ENCODE measurements at regions not wholly inside any gene's neighbourhood (a gene's known extent, or its start where the extent isn't known, plus 50 kb on each side); places are given as distances from the start of the nearest gene placed in this dataset.
"Not testable (repeated sequence)": the region's sequence is repeated elsewhere in the genome, so short reads cannot be mapped to it uniquely, and the experiment has no call there.

DNA sequence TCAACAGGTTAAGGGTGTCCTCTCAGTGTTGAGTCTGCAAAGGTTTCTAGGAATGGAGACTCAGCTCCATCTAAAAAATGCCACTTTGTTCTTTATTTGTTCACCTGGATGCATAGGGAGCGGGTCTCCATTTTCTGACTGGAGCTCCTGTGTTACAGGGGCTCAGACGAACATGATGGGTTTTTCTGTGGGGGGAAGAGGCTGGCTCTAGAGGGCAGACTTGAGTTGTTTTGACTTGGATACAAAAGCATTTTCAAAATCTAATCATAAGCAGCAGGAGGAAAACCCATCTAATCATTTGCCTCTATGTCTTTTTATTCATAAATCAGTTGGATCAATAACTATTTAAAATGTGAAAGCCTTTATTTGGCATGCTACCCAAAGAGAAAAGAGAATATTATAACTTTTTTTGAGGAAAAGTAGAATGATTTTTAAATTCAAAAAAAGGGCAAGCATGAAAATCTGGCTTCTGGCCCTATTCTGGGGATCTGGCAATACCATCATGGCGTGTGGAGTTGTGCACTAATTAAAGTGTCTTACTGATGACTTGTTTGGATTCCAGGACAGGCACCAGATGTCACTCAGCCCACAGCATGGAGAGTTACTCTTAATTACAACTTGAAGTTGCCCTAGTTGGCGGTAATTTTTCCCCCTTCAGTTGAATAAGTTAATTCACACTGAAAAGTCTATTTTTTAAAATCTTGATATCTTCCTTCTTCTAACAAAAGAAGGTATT is 594.9 kb downstream of the REEP3 start:
- no peak for DNase-seq

- no peak for DNase-seq
Observed at GRCh38 chr10:64116707-64117106, 595.5 kb downstream of the REEP3 start.

- DNase-seq: no peak
Observed at GRCh38 chr10:64118736-64119135, 597.5 kb downstream of the REEP3 start.

DNA sequence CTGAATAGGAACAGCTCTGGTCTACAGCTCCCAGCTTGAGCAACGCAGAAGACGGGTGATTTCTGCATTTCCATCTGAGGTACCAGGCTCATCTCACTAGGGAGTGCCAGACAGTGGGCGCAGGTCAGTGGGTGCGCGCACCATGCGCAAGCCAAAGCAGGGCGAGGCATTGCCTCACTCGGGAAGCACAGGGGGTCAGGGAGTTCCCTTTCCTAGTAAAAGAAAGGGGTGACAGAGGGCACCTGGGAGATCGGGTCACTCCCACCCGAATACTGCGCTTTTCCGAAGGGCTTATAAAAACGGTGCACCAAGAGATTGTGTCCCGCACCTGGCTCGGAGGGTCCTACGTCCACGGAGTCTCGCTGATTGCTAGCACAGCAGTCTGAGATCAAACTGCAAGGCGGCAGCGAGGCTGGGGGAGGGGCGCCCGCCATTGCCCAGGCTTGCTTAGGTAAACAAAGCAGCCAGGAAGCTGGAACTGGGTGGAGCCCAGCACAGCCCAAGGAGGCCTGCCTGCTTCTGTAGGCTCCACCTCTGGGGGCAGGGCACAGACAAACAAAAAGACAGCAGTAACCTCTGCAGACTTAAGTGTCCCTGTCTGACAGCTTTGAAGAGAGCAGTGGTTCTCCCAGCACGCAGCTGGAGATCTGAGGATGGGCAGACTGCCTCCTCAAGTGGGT is 599.2 kb downstream of the REEP3 start:
- not testable (repeated sequence) for DNase-seq

- DNase-seq: no peak
Observed at GRCh38 chr10:64130152-64130551, 609.0 kb downstream of the REEP3 start.

DNA sequence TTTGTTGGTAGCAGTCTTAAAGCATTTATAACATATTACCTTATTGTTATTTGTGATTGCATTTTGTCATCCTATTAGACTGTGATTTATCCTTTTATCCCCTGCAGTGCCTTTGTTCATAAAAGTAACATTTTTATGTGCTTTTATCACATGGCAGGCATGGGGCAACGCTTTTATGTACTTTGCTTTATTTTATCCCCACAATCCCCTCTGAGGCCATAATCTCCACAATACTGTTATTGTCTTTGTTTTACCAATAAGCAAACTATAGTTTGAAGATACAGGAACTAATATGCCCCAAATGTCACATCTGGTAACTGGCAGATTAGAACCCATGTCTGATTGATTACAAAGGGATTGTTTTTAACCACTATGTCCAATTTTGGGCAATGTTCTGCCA is 613.5 kb downstream of the REEP3 start:
- no peak for DNase-seq

GRCh38 chr10:64142395-64142794 is 621.2 kb downstream of the REEP3 start:
- DNase-seq: no peak

DNA sequence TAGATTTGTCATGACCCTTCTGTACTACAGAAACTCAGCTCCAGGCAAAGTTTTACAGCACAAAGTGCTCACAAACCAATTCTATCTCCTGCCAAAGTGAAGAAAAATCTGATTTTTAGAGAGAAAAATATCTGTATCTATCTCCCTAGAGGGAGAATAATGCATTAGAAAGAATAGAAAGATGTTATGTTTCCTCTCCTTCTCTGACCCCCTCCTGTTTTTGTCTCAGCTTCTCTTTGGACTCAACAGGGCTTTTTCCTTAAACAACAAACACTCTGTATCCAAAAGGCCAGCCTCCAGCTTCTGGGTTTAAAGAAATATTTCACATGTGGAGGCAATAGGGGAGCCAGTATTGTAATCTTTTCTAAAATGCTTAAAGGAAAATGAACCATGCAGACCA is 627.4 kb downstream of the REEP3 start:
- DNase-seq: no peak

DNA sequence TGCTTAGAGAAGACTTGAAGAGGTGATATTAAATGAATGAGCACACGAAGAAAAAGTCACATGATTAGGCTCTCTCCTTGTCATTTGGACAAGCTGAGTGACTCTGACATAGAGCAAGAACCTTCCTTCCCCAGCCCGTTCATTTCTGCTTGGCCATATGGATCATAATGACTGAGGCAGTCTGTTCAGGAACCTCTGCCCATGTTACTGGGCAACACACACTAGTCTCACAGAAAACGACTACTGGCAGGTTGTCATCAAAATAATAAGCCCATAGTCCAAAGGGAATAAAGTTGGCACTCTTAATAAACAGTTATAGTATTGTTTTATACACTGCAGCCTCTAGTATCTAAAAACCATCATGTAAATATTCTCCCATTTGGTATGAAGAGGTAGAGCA is 635.0 kb downstream of the REEP3 start:
- DNase-seq: no peak

GRCh38 chr10:64158551-64158950 is 637.4 kb downstream of the REEP3 start:
- no peak for DNase-seq

- no peak for DNase-seq
Observed at GRCh38 chr10:64159910-64160872, 639.0 kb downstream of the REEP3 start.

DNA sequence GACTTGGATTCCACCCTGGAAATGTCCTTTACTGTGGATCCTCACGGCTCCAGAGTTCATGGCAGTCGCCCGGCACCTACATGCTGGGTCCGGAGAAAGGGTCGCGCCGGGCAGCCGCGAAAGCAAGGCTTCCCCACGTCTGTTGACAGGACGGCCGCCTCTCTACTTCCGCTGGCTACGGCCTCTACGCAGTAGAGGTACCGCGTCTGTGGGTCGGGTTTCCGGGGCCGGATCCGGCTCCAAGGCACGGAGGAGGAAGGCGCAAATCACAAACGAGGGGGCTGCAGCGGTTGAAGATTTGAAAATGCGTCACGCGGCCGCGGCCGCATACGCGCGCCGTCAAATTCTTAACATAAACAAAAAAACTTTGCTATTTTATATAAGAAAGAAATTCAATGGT is 649.6 kb downstream of the REEP3 start:
- DNase-seq: no peak

DNA sequence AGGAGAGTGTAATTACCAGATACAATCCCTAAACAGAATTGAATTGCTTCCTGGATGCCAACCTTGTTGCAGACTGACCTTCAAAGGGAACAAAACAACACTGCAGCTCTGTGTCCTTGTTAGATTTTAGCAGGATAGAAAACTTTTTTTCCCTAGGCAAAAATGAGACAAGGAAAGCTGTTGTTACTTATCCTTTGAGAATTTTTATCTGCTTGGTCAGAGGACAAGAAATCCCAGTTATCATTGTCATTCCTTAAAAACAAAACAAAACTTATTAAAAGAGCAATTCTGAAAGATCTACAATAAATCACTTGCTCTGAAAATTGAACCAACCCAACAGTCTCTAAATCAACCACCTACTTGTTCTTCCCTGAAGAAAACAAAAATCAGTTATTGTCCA is 652.6 kb downstream of the REEP3 start:
- DNase-seq: no peak

DNA sequence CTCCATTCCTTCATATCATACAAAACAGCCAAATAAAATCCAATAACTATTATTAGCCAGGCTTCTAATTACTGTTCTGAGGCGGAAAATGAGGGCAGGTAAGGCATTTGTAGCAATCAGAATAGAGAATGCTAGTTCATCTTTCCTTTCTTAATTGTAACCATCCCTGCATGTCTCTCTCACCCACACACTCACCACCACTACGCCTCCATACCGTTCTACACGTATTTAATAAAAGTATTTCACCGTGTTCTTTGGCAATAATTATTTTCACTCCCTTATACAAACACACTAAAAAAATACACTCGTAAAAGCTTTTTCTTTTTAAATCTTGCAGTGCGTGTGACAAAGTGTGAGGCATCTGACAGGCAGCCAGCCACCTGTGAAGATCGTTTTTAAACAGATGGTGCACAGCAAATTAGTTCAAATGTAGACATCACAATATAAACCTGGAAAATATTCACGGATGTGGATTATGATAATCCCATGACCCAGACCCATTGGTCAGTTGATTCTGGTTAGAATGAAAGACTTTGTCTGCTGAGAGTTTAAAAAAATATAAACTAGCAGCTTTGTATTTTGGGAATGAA is 653.6 kb downstream of the REEP3 start:
- DNase-seq: no peak

- no peak for DNase-seq
Observed at GRCh38 chr10:64175271-64175962, 654.2 kb downstream of the REEP3 start.

DNA sequence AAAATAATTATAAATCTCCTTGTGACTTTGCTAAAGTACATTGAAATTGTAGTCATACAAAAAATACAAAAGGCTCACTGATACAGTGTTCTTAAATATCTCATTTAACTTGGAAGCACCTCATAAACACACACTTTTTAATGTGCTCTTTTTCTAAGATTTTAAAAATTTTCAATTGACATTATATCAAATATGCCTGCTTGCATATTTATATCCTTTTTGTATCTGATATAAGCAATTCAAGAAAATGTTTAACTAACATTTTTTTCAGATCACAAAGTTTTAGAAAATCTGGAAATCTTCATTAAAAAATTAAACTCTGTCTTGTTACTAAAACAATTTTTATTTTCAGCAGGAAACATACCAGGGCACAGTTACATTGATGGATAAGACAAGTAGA is 661.5 kb downstream of the REEP3 start:
- no peak for DNase-seq

DNA sequence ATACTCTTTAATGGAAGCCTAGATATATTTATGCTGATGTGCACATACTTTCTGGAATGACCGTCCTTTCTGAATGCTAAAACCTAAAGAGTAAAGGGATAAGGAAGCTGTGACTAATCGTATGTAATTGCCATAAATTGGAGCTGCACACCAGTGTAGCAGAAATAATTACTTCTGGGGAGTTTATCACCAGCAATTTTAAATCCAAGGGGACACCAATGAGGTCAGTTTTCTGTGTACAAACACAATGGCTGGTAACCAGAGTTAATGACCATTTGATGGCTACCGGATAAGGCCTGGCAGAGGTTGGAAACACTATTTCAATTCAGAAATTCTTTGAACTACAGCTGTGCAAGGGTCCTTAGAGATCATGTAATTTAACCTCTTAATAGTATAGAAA is 670.1 kb downstream of the REEP3 start:
- DNase-seq: no peak

- no peak for DNase-seq
Observed at GRCh38 chr10:64196638-64197315, 675.6 kb downstream of the REEP3 start.

DNA sequence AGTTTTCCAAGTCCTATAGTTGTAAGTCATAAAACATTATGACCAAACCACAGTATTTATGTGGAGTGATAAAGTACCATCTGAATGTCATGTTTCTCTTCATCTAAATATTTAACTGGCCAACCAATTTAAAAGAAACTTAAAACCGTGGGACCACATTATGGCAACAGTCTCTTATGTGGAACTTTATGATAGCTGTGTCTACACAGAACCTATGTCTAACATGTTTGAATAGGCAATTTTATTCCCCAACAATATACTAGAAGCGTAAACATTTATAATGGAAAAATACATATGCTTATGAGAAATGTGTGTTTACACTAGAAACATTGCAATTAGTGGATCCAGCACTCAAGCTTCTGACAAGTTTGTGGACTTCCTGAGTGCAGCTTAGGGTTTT is 680.7 kb downstream of the REEP3 start:
- DNase-seq: no peak

GRCh38 chr10:64204504-64204903 is 683.3 kb downstream of the REEP3 start:
- DNase-seq: not testable (repeated sequence)

- no peak for DNase-seq
Observed at GRCh38 chr10:64206409-64206808, 685.2 kb downstream of the REEP3 start.

Data from right lung (tissue), 2 donors.